Ecto neural progenitor cell (in vitro differentiated cells): ENCODE measurements at regions not wholly inside any gene's neighbourhood (a gene's known extent, or its start where the extent isn't known, plus 50 kb on each side); places are given as distances from the start of the nearest gene placed in this dataset.

ENCODE experiments used
- DNase-seq: peaks from one replicate; pipeline ENCODE4 v3.0.0-alpha.2; 2018; ENCODE audit warnings: low spot score

DNA sequence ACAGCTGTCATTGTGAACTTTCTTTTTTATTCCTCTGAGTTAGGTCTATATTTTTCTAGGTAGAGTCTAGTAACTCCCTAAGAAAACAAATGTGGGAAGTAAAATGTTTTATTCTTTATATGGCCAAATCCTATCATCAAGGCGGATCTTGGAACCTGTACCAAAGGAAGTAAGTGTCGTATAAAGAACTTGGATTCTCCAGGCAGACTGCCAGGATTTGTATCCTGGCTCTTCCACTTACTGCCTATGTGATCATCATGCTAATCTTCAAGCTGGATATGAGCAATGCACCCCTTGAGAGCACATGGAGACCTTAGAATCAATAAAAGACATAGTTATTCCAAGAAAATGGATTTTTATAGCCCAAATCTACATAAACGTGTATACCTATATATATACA, 286.5 kb downstream of the PCDH17 start:
- DNase-seq: no peak

DNA sequence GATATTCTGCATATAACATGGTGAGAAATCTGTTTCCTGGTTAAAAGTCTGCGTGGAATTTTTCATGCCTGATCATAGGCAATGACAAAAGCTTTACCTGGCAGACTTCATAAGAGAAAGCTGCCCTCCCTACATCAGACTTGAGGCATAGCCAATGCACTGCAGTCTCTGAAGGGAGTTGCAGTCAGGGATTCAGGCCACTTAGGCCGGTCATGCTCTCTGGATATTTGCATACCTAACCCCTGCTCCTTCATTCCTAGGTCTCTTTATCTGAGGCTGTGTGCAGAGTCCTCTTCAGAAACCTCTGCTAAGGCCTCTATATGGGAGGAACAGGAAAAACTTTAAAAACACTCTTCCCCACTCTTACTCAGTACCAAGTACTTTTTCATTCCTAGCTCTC, 287.4 kb downstream of the PCDH17 start:
- no peak for DNase-seq

GRCh38 chr13:57925250-57925649, 293.7 kb downstream of the PCDH17 start:
- no peak for DNase-seq

GRCh38 chr13:57925751-57926150, 294.2 kb downstream of the PCDH17 start:
- DNase-seq: no peak

DNA sequence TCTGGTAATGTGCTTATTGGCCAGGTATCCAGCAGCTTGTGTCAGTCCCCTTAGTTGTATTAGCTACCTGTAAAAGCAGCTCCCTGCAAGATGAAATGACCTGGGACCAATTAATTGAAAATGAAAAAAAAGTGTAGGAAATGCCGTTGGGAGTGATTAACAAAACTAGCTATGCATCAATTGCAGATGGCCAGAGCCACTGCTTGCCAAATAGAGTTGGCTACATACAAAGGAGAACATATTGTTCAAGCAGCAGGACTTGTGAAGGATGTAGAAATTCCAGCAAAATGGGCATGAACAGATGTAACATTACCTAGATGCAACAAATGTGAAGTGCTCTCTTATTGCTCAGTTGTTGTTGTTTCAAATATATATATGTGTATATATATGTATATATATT, 300.5 kb downstream of the PCDH17 start:
- DNase-seq: no peak

- no peak for DNase-seq
Observed at GRCh38 chr13:57933606-57934005, 302.1 kb downstream of the PCDH17 start.

DNA sequence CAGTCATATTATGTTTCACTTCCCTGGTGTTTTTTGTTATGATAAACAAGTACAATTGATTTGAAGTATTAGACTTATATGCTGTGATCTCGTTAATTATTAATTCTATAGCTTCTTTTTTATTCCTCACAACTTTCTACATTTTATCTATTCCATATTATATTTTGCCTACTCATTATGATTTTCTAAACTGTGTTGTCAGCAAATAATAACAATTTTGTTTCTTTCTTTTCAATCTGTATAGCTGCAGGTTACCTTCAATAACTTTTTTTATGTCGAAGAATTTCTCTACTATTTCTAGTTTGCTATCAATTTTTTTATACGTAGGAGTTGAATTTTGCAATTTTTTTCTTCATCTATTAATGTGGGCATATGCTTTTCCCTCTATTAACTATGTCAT, 304.4 kb downstream of the PCDH17 start:
- DNase-seq: no peak

DNA sequence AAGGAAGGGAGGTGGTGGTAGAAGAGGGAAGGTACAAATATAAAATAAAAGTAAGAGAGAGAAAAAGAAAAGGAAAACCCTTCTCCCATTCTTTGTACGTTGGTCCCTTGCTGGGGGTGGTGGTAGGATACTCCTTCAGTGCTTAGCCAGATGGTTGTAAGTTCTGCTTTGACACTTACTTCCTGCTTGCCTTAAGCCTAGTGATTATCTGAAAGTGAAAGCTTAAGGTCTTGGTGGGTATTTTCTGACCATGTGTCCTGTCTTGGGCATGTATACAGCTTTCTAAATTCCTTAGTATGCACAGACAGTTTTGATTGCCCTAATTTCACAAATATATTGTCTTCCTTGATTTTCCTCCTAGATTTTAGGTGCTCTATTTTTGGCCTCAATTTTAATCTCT, 314.8 kb downstream of the PCDH17 start:
- DNase-seq: no peak

DNA sequence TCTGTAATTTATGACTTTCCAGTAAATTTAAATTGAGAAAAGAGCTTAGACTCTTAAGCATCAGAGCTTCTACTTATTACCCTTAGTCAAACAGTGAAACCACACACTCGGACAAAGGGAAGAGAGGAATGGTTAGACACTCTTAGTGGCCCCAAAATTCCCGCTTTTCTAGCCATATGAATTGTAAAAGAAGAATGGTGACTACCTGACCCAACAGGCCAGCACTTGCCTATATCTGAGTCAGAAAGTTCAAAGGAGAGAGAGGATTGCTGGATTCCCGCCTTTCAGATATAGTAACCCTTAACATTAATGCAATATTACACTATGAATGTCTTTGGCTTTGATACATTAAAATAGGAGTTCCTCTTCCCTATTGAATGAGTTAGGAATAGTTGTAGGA, 317.3 kb downstream of the PCDH17 start:
- no peak for DNase-seq

DNA sequence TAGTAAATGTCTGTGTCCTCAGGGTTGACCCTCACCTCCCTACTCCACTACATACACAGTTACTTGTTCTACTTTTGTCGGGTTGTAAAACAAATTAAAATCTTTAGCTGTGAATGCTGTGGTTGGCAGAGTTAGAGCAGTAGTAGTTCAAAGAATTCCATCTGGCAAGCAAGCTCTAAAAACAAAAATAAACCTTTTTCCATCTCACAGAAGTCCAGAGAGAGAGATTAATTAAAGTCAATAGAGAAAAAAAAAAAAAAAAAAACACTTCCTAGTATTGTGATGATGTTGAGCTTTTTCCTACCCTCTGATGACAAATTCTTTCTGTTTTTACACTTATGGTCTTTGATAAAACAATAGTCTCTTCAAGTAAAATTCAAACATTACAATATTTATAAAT, 338.4 kb downstream of the PCDH17 start:
- DNase-seq: no peak

DNA sequence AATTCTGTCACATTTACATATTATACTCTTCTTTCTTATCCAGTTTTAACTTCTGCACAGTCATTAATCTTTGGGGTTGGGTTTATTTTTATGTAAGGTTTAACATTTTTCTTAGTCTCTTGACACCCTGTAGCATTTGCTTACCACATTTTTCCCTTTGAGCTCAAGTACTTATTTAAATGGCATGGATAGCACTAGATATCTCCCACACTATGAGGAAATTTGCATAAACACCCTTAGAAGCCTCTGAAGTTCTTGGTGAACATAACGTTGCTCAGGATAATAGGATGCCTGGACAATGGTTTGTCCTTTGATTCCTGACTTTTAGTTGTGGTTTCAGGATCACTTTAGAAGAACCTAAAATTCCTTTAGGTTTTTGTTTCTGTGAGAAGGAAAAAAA, 338.9 kb downstream of the PCDH17 start:
- no peak for DNase-seq

- DNase-seq: no peak
Observed at GRCh38 chr13:57982782-57983181, 351.2 kb downstream of the PCDH17 start.

- no peak for DNase-seq
Observed at GRCh38 chr13:57988276-57988675, 356.7 kb downstream of the PCDH17 start.

DNA sequence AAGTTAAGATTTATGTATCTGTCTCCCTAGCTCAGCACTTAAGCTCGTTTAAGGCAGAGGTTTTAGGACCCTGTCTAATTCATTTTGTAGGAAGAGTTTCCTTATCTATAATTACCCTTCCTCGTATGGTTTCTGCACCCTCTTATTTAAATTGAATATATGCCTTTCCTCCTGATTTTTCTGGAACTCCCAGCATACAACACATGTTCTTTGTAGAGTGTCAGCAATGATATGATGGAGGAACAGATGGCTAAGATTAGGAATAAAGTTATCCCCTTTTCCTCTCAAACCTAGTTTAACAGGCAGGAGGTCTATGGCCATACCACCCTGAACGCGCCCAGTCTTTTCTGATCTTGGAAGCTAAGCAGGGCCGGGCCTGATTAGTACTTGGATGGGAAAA, 359.5 kb downstream of the PCDH17 start:
- DNase-seq: no peak

DNA sequence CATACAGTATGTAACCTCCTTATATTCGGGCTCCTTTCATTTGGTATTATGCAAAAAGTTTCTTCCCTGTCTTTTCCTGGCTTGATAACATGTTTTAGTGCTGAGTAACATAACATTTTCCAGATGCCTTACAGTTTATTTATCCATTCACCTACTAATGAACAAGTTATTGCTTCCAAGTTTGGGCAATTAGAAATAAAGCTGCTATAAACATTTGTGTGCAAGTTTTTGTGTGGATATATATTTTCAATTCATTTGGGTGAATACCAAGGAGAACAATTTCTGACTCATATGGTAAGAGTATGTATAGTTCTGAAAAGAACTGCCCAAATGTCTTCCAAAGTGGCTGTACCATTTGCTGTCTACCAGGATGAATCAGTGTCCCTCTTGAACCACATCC, 360.9 kb downstream of the PCDH17 start:
- no peak for DNase-seq

DNA sequence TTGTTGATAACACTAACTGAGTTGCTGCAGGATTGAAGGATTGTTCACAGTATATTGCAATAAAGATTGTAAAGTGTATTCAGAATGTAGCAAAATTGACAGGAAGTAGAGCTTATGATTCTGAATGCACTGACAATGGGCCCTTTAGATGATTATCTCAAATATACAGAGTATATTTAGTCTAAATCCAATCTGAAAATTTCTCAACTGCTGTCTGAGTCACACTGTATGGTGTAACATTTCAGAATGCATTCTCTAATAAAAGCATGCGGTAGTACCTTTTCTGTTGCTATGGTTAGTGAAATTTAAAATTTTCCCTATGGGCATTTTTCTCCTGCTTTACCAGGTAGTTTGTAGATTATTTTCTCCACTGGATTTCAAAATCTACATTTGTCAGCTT, 365.2 kb downstream of the PCDH17 start:
- DNase-seq: no peak

- DNase-seq: no peak
Observed at GRCh38 chr13:58004751-58005150, 373.2 kb downstream of the PCDH17 start.

- no peak for DNase-seq
Observed at GRCh38 chr13:58018020-58018419, 386.5 kb downstream of the PCDH17 start.

DNA sequence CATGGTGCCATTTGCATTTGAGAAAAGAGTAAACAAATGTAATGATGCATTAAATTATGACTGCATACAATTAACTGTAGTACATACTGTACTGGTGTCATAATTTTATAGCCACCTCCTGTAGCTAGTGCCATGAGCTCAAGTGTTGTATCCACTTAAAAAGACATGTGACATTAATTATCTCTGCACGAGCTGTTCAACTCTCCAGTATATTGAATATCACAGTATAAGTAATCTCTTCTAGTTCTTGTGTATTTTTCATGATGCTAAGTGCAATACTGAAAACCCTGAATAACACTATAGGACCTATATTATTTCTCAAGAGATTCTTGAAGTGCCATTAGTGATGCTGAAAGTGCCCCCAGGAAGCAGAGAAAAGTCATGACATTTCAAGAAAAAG, 387.3 kb downstream of the PCDH17 start:
- DNase-seq: no peak

DNA sequence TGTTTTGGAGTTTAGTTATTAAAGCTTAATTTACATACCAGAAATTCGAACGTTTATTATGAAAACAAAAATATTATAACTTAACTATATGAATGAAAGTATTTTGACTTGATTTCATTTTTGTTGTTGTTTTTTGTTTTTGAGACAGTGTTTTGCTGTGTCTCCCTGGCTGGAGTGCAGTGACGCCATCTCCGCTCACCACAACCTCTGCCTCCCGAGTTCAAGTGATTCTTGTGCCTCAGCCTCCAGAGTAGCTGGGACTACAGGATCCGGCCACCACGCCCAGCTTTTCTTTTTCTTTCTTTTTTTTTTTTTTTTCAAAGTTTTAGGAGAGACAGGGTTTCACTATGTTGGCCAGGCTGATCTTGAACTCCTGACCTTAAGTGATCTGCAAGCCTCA, 392.6 kb downstream of the PCDH17 start:
- DNase-seq: no peak

GRCh38 chr13:58025821-58026220, 394.3 kb downstream of the PCDH17 start:
- DNase-seq: no peak

GRCh38 chr13:58032676-58033460, 401.3 kb downstream of the PCDH17 start:
- no peak for DNase-seq

DNA sequence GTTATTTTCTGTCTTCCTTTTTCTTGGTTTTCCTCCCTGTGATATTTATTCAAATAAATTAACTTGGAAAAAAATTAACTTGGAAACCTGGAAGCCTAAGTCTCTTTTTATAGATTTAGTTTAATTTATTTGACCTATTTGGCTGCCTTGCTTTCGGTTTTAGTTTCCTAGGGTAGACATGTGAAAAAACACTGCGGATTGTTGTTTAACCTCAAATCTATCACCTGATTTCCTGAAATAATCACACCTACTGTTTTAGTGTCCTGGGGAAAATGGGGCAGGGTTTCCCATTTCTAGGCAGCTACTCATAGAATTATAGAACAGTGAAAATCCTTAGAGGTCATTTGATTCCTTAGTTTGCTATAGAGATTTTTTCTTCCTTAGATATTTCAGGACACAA, 412.4 kb downstream of the PCDH17 start:
- DNase-seq: no peak

DNA sequence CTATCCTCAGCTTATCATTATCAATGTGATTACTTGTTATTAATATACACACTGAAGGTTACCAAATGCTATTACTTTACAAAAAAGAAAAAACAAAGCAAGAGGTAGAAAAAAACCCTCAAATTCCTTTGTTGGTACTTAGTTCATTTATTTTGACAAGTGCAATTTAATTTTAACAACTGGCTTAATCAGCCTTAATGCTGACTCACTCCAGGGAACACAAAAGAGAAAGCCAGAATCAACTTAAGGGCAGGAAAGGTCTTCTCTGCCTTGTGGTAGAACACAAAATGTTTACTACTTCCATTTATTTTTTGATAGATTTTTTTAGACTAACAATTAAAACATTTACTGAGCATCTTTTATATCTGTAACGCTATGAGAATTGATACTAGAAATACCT, 417.1 kb downstream of the PCDH17 start:
- no peak for DNase-seq

DNA sequence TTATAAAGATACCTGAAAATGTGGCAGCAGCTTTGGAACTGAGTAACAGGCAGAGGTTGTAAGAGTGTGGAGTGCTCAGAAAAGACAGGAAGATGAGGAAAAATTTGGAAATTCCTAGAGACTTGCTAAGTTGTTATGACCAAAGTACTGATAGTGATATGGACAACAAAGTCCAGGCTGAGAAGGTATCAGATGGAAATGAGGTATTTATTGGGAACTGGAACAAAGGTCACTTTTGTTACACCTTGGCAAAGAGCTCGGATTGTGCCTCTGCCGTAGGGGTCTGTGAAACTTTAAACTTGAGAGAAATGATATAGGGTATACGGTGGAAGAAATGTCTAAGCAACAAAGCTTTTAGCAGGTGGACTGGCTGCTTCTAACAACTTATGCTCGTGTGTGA, 419.9 kb downstream of the PCDH17 start:
- no peak for DNase-seq
